GM21390 (cell line): ENCODE measurements at regions not wholly inside any gene's neighbourhood (a gene's known extent, or its start where the extent isn't known, plus 50 kb on each side); places are given as distances from the start of the nearest gene placed in this dataset.

Experiments
- ATAC-seq: cut with Tn5 transposase; IDR thresholded peaks from one replicate; pipeline ENCODE4 v1.9.1; 2021; ENCODE audit not compliant: unreplicated experiment

DNA sequence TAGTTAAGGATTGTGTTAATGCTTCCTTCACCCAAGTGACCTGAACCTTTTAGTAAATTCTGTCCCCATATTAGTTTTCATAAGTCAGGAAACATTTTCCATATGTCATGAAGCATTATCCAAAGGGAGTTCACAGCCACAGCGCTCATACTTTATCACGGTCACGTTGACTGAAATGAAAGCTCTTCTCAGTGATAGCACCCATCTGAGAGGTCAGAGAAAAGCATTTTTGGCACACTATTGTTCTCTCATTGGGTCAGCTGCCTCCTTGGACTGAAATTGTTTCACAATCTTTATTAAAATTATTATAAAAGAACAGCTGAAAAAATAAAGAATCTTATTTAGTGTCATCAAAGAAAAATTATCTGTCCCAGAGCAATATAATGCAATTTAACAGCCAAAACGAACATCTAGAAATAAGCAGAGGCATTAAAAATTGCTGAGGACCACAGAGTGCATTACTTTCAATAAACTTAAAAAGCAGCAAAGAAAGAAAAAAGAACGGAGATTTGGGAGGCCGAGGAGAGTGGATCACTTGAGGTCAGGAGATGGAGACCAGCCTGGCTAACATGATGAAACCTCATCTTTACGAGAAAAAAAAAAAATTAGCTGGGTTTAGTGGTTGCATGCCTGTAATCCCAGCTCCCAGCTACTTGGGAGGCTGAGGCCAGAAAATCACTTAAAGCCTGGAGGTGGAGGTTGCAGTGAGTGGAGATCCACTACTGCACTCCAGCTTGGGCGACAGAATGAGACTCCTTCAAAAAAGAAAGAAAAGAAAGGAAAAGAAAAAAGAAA lies 680.8 kb upstream of the FAM241A start:
- ATAC-seq: no peak

DNA sequence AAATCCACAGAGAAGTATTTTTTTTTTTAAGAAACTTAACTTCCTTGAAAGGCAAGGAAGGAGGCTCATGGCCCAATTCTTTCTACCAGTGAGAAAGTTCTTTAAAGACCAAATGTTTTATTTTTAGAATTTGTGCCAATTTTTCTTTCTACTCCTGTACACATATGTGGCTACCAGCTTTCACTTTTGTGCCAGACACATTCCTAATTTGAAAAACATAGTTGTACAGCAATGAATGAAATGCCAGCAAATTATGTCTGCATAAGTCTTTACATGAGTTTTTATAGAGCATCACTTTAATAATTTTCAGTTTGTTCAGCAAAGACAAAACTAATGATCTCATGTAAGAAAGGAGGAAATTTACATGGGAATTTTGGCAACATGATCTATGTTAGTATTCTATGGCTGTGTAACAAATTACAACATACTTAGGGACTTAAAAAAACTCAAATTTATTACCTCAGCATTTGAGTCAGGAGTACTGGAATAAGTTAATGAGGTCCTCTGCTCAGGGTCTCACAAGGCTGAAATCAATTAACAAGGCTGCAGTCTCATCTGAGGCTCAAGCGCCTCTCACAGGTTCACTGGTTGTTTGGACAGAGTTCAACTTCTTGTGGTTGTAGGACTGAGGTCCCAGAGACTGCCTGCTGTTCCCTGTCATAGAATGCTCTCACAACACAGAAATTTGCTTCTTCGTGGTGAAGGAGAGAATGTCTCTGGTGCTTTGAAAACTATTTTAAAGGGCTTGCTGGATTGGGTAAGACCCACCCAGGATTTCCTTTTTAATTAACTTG lies 678.2 kb upstream of the FAM241A start:
- ATAC-seq: no peak

DNA sequence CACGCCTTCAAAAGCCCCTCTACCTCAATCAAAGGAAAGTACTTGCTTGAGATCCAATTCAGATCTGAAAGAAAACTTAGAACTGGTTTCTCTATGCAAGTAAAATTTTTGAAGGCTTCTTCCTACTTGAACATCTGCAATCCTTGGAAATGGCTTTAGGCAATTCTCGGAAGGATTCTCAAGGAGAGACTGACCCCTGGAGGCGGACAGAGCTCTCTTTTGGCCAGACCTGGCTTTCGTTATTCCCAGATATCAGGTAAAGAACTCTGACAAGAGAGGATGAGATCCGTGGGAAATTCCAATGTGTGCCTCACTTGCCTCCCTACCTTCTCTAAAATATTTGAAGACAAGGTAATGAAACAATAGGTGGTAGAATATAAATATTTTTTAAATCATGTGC lies 670.3 kb upstream of the FAM241A start:
- ATAC-seq: no peak

DNA sequence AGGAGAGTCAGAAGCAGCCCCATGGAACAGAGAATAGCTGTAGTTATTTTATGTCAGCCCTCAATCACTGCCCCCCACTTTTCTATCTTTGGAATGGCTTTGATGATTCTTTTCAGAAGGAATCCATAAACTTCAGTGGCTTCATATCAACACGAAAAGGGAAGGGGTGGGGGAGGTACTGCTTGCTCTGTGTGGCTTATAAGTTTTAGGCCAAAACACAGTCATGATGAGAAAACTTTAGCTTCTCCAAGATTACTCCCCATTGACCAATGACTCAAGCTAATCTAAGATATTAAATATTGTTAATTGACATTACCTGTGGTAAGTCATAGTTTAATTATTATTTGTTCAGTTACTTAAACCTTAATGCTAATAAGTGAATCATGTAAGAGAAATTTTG lies 669.6 kb upstream of the FAM241A start:
- no peak for ATAC-seq

DNA sequence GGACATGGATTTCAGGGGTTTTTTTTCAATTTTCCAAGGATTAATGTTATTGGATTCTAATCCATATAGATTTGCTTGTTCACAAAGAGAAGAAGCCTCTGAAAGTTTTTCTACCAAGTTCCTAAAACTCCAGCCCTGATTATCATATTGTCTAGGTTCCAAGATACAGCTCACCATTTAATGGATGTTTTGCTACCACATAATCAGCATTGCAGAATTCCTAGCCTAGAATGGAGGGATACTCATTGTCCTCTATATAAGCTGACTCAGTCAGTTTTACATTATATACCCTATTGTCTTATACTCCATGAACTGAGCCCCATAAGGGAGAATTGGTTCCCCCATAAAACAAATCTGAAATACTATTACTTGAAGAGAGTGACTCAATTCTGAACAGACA lies 664.7 kb upstream of the FAM241A start:
- no peak for ATAC-seq

DNA sequence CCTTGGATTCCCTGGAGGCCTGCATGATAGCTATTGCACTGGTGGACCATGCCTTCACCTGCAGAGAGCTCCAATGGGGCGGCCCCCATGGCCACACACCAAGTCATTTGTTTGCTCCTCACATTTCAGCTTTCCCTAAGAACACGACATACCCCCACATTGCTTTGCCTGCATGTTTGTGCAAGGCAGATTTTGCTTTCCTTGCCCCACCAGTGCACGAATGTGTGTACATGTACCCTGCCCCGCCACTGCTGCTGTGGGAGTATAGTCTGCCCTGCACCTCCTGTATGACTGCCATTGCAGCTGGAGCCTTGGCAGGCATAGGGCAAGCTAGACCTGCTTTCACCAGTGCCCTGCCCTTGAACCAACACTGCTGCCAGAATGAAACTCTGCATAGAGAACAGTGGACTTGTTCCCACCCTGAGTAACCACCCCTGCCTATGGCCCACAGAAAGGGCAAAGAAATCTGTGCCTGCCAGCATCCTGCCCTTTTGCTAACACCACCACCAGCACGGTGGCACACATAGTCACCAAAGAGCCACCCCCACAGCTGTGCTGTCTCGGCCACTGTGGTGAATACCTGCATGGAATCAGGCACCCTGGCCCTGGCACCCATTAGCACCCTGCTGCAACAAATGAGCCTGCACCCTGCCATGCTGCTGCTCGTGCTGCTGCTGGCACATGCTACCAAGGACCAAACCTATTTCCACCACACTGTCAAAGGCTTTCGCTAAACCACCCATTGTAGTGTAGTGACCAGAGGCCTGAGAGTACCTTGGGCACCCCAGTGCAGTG lies 661.7 kb upstream of the FAM241A start:
- no peak for ATAC-seq

DNA sequence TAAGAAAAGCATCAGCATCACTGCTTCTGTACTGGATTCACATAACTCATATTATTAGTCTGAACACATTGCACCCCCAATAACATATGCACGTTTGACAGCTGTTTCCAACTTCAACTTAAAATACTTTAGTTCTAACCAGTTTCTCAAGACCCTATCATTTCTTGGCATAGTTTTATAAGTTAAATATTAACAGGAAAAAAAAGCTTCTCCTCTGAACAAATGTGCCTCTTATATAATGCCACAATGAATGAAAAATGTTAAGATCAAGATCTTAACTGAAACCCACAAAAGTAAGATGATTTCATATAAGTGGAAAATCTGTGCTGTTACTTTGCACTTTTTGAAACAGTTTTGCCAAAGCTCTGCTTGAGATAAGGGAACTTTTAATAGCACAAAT lies 652.8 kb upstream of the FAM241A start:
- ATAC-seq: no peak

DNA sequence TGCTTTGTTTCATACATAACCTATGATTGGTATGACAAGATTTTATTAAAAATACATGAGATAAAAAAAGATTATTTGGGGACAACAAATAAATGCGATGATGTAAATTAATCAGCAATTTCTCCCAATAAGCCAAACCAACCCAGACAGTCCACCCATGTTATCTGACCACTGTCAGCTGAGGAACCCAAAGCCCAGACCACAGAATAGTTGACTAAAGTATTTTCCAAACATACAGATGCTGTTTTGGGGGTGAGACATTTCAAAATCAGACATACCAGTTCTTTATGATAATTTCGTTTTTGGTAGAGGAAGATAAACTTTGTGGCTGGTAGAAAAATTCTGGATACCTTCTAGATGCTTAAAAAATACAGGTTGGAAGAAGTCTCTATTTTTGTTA lies 650.8 kb upstream of the FAM241A start:
- ATAC-seq: no peak

DNA sequence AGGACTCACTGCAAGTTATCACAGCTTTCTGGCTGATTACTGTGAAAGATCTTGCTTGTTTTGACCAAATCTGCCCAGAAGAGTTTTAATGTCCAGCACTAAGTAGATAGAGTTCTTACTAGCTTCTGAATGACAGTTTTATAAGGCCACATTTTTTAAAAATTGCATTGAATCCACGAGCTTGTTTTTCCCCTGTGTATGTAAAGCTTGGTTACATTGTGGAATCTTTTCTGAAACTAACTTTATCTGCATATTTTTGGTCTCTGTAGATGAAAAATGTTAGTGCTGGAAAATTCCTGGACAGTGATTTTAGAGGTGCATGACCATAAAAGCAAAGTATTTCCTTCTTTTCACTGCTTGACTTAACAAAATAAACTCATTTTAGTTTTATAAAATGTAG lies 650.3 kb upstream of the FAM241A start:
- ATAC-seq: no peak

DNA sequence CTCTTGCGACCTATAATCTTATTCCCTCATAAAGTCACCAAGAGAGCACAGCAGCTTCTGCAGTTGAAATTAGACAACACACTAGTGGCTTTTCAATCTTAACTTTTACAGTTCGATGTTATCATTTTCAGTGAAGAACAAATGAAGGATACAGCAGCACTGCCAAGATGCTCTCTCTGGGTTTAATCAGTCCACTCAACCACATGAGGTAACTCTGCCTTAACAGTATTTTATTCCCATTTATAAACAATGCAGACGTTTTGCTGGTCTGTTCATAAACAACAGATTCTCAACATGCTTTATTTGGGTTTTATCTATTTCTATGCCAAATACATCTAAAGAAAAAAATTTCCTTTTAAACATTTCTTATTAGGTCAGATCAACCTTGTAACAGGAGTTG lies 646.0 kb upstream of the FAM241A start:
- no peak for ATAC-seq

DNA sequence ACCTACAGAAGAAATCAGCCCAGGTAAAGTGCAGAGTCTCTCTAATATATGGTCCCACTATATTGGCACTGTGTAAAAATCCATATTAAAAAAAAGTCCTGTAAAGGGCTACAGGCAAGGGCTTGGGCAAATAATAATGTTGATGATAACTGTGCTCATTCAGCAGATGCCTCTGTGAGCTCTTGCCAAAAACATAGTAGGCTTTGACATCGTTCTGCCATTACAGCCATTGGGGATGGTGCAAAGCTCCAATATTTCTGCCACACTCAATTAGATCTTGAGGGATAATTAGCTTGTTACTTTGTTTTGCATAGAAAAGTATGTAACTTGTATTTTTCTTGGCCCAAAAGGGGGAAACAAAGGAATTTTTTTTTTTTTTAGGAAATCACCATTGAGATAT lies 645.5 kb upstream of the FAM241A start:
- ATAC-seq: no peak

DNA sequence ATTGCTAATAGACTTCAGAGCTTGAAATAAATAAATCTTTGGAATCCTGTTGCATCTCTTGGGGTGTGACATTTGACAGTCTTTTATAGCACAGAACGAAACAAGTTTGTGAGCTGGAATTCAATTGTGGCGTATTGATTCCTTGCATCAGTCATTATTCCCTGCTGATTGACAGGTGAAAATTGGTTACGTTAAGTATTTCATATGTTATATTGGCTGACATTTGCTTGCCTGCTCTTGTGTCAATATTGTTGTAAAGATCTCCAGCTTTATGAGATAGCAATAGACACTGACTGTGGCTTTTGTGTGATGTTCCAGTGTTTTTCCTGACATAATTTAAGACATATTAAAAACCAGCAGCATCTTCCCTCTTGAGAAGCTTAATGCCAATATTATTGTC lies 644.4 kb upstream of the FAM241A start:
- no peak for ATAC-seq

DNA sequence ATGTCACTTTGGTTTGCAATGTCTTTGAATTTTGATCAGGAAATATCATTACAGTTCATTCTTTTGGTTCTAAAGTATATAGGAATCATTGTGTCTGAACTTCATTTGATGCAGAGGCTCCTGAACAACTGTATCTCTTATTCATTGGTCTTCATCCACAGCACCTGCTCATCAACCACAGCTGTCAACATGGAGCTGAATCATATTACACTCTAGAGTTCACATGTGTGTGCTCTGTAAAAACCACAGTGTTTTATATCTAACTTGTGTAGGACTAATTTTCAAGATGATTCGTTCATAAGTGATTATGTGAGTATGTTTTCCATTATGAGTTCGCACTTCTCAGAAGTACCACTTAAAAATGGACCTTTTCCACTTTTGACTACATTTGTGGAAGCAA lies 643.3 kb upstream of the FAM241A start:
- ATAC-seq: no peak

DNA sequence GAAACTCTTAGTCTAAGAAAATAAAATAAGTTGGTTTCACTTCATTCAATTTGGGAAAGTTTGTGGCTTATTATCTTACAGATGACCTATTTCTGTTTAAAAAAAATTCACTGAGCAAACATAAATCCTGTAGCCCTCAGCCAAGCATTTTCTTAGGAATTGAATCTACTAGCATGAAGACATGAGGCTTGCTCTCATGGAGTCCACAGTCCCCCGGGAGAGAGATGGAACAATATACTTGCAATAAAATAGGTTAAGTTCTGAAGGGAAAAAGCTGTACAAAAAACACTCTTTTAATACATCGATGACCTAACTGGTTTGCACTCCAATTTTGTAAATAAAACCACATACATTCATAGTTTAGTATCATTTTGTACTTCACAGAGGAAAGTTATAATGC lies 642.6 kb upstream of the FAM241A start:
- no peak for ATAC-seq

DNA sequence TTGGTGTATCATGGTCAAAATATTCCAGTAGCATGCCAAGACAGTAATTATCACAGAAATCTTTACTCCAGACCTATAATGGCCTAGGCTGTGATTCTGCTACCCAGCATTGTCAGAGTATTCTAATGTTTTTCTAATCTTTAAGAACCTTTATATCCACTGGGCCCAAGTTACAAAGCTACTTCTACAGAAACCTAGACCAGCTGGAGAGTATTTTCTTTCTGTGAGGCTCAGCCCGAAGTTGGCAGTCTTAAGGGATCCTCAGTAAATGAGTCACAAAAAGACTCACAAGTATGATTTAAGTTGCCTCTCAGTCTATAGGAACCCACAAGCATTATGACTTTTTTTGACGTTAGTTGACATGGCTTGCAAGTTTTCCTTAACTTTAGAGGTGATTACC lies 638.5 kb upstream of the FAM241A start:
- no peak for ATAC-seq

DNA sequence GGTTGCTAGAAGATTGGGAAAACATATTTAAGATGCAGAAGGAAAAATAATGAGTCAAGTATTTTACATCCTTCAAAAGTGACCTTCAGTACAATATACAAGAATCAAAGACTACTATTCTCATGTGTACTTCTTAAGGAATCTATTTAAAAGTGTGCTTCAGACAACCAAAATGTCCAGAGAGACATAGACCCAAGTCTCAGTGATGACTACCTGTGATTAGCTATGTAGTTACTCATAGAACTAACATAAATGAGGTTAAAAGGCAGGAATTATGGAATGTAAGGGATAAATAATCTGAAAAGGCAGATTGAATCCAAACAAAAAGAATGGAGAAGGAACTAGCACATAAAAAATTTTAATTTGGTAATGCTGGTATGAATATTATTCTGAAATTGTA lies 634.7 kb upstream of the FAM241A start:
- no peak for ATAC-seq

DNA sequence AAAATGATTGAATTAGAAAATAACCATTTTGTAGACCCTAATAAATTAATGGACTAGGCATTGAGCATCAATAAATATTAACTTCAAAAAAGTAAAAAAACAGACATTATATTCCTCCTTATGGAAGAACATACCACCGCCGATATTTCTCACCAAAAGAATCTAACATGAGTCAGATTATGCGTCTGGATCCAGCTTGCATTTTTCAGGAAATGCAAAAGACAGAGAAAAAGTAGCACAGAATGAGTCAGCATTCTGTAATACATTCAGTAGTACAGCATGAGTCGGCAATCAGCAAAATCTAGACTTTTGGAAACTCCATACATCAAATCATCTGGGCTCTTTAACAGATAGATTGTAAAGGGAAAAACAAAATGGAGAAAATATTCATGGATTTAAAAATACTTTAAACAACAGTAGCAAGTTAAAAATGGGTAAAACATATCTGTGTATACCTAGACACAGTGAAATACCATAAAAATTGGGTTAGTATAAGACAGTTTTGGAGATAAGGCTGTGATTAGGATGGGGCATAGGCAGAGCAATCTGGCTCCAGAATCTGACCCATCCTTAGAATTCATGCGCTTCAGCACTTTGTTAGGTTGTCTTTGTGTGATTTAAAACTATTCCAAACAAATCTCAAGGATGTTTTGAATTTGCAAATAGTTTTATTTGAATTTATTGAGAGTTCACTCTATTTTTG lies 633.0 kb upstream of the FAM241A start:
- ATAC-seq: no peak

DNA sequence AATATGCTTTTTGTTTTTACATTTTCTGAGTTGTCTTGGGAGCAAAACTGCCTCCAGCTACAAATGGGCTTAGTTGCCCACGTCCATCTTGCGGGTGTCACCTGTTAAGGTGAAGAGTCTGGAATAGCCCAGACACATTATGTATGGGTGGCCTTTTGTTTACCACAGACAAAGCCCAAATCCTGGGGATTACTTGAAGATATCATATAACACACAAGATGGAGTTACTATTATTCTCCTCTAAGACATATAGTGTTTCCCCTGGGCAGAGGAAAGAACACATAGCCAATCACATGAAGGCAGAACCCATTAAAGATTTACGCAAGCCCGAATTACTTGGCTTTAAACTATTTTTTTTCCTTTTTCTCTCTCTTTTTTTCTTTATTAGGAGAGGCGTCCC lies 625.6 kb upstream of the FAM241A start:
- no peak for ATAC-seq

DNA sequence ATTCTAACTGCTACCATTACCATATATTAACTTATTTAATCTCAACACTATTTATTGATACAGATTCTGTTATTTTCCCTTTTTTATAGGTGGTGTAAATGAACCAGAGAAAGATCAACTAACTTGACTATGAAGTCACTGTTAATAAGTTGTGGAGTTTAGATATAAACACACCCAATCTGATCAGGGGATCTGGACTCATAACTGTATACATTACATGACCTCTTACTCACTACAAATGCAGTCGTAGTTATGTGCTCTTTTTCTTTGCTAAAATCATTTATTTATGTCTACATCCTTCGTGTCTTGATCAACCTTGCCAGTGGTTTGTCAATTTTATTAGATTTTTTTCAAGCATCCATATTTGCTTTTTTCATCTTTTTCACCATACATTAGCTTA lies 614.8 kb upstream of the FAM241A start:
- no peak for ATAC-seq

DNA sequence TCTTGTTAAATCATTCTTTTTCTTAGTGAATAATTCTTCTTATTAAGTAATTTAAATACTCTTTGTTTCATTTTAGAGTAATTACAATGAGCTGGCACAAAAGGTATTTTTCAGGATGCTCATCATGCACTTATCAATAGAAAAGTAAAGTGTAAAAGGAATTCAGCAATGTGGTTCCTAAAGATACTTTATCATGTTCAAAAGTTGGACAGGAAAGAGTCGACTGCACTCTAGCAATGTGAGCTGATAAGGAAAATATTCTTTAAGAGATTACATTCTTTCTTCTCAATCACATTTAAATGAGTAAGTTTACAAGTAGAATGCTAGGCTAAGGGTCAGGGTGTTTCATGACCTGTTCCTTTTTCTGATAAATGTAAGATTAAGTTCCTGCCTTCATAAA lies 609.5 kb upstream of the FAM241A start:
- ATAC-seq: no peak

DNA sequence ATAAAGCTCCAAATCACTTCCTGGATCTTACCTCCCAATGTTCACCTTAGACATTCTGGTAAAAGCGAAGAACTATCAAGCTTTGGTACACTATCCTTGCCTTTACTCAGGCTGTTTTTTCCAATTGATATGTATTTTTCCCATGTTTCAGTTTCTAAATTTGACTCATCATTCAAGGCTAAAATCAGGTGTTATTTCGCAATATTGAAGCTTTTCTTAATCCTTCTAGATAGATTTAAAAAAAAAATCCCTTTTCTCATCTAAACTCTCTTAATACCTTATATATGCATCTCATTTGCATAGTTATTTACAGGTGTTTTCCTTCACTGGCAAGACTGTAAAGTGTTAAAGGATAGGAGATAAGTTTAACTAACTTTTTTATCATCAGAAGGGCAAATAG lies 608.1 kb upstream of the FAM241A start:
- ATAC-seq: no peak
